Mucosa of rectum (tissue), 2 donors: ENCODE measurements at regions not wholly inside any gene's neighbourhood (a gene's known extent, or its start where the extent isn't known, plus 50 kb on each side); places are given as distances from the start of the nearest gene placed in this dataset.

Experiments used
- H3K27ac ChIP-seq, 2 donors: one replicate each; pipeline ENCODE4 v1.7.0; 2013; ENCODE audit warnings: inconsistent platforms in 2 of 2, low read depth in 2 of 2, low read length in 2 of 2
- H3K27me3 ChIP-seq, 2 donors: one replicate each; pipeline ENCODE4 v1.7.0; 2013; ENCODE audit warnings: low read length in 2 of 2; ENCODE audit not compliant: control insufficient read depth in 2 of 2, insufficient read depth in 2 of 2
- H3K36me3 ChIP-seq, 2 donors: one replicate each; pipeline ENCODE4 v1.7.0; 2013; ENCODE audit warnings: low read length in 2 of 2; ENCODE audit not compliant: control insufficient read depth in 2 of 2, insufficient read depth in 2 of 2
- H3K4me1 ChIP-seq, 2 donors: one replicate each; pipeline ENCODE4 v1.7.0; 2013; ENCODE audit warnings: low read length in 2 of 2, mild to moderate bottlenecking in 1 of 2; ENCODE audit not compliant: control insufficient read depth in 2 of 2, insufficient read depth in 2 of 2
- H3K4me3 ChIP-seq, 2 donors: one replicate each; pipeline ENCODE4 v1.7.0; 2013; ENCODE audit warnings: low read length in 2 of 2
- H3K9ac ChIP-seq, 2 donors: one replicate each; pipeline ENCODE4 v1.7.0; 2013; ENCODE audit warnings: low read length in 2 of 2, low read depth in 1 of 2, mild to moderate bottlenecking in 1 of 2
- H3K9me3 ChIP-seq, 2 donors: one replicate each; pipeline ENCODE4 v1.7.0; 2013; ENCODE audit warnings: low read length in 2 of 2; ENCODE audit not compliant: control insufficient read depth in 2 of 2
- donor health status: healthy.
- donor health status: Normal muscosa, but diverticular disease.

- Histone ChIP-seq H3K27ac (peak overlapping the region in 1 of 2 donors; percentile 1), H3K36me3 (no peaks in the 10 kb centered on the region), H3K4me1 (peaks cover 6% of the 10 kb centered on the region in 2 donors)
These were observed 163.1 kb upstream of the NPVF start for GRCh38 chr7:25391295-25391861.

GRCh38 chr7:25391961-25392587 is 163.8 kb upstream of the NPVF start:
- no peaks in the 10 kb centered on the region for H3K9me3 ChIP-seq
- H3K27me3 ChIP-seq: no peaks in the 10 kb centered on the region
- no peaks in the 10 kb centered on the region for H3K36me3 ChIP-seq
- no peak overlapping the region for H3K4me3 ChIP-seq
- no peak overlapping the region for H3K9ac ChIP-seq
- peak overlapping the region; percentile 45 to 57 for H3K27ac ChIP-seq
- peaks cover 6% of the 10 kb centered on the region in 2 donors for H3K4me1 ChIP-seq

More at GRCh38 chr7:25391295-25391861, 163.1 kb upstream of the NPVF start:
- Histone ChIP-seq H3K4me3 (no peak overlapping the region), H3K9ac (no peak overlapping the region), H3K9me3 (no peaks in the 10 kb centered on the region), H3K27me3 (no peaks in the 10 kb centered on the region)

- Histone ChIP-seq H3K4me3 (no peak overlapping the region), H3K9ac (no peak overlapping the region), H3K9me3 (no peaks in the 10 kb centered on the region), H3K27me3 (no peaks in the 10 kb centered on the region), H3K27ac (peak overlapping the region; percentile 45 to 57), H3K4me1 (peaks cover 6% of the 10 kb centered on the region in 2 donors), H3K36me3 (no peaks in the 10 kb centered on the region)
These were observed 164.5 kb upstream of the NPVF start for GRCh38 chr7:25392588-25393338.

DNA sequence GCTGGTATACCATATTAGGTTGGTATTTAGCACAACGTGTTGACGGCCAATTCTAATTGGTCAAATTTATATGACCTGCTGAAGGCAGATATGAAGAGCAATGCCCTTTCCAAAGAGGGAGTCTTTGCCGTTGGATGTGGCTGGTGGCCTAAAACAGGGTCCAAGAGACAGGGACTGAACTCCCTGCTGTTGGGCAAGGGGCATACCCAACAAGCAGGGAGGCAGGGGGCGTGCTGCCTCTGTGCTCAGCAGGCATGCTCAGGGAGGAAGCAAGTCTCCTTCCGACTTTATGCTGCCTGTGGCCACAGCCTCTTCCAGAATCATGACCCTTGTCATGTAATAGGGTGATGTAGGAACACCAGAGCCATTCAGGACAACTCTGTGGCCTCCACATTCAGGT is 167.7 kb upstream of the NPVF start:
- H3K36me3 ChIP-seq: no peaks in the 10 kb centered on the region
- H3K27ac ChIP-seq: no peak overlapping the region

GRCh38 chr7:25396668-25397067 is 168.4 kb upstream of the NPVF start:
- H3K27ac ChIP-seq: no peak overlapping the region

More for the DNA sequence above, 167.7 kb upstream of the NPVF start:
- no peaks in the 10 kb centered on the region for H3K27me3 ChIP-seq
- H3K9ac ChIP-seq: no peak overlapping the region
- no peak overlapping the region for H3K4me3 ChIP-seq
- peaks cover 2 to 3% of the 10 kb centered on the region in 2 donors for H3K4me1 ChIP-seq
- H3K9me3 ChIP-seq: no peaks in the 10 kb centered on the region

DNA sequence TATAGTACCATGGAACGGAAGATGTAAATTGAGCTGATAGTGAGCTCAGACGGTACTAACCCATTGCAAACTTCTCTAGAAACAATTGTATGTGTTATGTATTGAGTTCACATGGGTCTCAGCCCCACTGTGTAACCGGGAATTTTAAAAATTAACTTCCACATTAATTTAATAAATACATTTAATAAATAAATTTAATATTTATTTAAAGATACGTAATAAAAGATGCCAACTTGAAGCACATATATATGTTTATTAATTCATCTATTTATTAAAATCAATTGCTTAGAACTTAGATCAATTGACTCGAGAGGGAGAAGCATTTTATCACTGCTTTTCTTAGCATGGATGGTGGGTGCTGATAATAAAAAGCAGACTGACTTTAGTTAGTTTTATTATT is 170.1 kb upstream of the NPVF start:
- Histone ChIP-seq H3K9me3 (no peaks in the 10 kb centered on the region), H3K27ac (no peak overlapping the region), H3K27me3 (no peaks in the 10 kb centered on the region), H3K4me3 (no peak overlapping the region), H3K9ac (no peak overlapping the region), H3K36me3 (no peaks in the 10 kb centered on the region), H3K4me1 (no peaks in the 10 kb centered on the region)

More at GRCh38 chr7:25396668-25397067, 168.4 kb upstream of the NPVF start:
- no peaks in the 10 kb centered on the region for H3K27me3 ChIP-seq
- no peaks in the 10 kb centered on the region for H3K36me3 ChIP-seq
- H3K4me3 ChIP-seq: no peak overlapping the region
- no peak overlapping the region for H3K9ac ChIP-seq
- peaks cover 2 to 3% of the 10 kb centered on the region in 2 donors for H3K4me1 ChIP-seq
- H3K9me3 ChIP-seq: no peaks in the 10 kb centered on the region

- no peak overlapping the region for H3K9ac ChIP-seq
- no peak overlapping the region for H3K4me3 ChIP-seq
- H3K27me3 ChIP-seq: no peaks in the 10 kb centered on the region
- H3K9me3 ChIP-seq: no peaks in the 10 kb centered on the region
- H3K36me3 ChIP-seq: no peaks in the 10 kb centered on the region
- no peak overlapping the region for H3K27ac ChIP-seq
- H3K4me1 ChIP-seq: no peaks in the 10 kb centered on the region
These were observed 170.9 kb upstream of the NPVF start for GRCh38 chr7:25399000-25399750.

DNA sequence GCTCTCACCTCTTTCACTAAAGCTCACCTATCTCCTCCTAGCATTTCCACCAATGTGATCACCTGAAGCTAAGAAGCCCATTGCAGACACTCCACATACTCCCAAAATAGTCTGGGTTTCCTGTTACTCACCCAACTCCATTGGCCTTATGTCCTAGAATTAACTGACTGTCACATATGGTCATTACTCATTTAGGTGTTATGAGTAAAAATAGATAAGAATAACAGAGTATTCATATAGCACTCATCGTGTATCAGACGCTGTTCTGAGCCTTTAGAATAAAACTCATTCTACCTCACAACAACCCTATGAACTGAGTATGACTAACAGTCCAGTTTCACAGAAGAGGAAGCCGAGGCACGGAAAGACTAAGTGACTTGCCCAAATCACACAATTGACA is 174.2 kb upstream of the NPVF start:
- Histone ChIP-seq H3K4me1 (no peaks in the 10 kb centered on the region), H3K36me3 (no peaks in the 10 kb centered on the region), H3K27ac (no peak overlapping the region), H3K9ac (no peak overlapping the region), H3K4me3 (no peak overlapping the region), H3K9me3 (no peaks in the 10 kb centered on the region), H3K27me3 (no peaks in the 10 kb centered on the region)

DNA sequence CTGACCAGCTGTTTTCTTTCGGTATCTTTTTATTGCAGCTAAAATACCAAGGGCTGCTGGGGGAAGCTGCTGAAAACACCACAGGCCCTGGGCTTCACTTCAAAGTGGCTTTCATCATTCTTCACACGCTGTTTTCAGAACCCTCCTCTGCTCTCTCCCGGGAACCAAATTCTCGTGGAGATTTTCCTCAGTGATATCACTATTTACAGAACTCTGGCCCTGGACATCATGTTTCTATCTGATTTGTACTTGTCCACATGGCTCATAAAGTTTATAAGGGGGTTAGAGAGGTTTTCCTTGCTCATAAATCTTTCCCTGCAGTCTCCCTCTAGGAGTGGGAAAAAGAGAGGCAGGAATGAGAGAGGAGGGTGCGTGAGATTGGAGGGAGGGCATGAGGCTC is 177.4 kb upstream of the NPVF start:
- Histone ChIP-seq H3K4me3 (no peak overlapping the region), H3K9me3 (no peaks in the 10 kb centered on the region), H3K27me3 (no peaks in the 10 kb centered on the region), H3K4me1 (no peaks in the 10 kb centered on the region), H3K9ac (no peak overlapping the region), H3K27ac (peak overlapping the region in 1 of 2 donors; percentile 50), H3K36me3 (no peaks in the 10 kb centered on the region)

- no peak overlapping the region for H3K27ac ChIP-seq
- no peaks in the 10 kb centered on the region for H3K4me1 ChIP-seq
- H3K9ac ChIP-seq: no peak overlapping the region
These were observed 178.8 kb upstream of the NPVF start for GRCh38 chr7:25407053-25407452.

More at GRCh38 chr7:25407053-25407452, 178.8 kb upstream of the NPVF start:
- H3K4me3 ChIP-seq: no peak overlapping the region
- H3K9me3 ChIP-seq: no peaks in the 10 kb centered on the region
- H3K27me3 ChIP-seq: no peaks in the 10 kb centered on the region
- no peaks in the 10 kb centered on the region for H3K36me3 ChIP-seq
